Neuronal stem cell (in vitro differentiated cells): ENCODE measurements at regions not wholly inside any gene's neighbourhood (a gene's known extent, or its start where the extent isn't known, plus 50 kb on each side); places are given as distances from the start of the nearest gene placed in this dataset.

ENCODE experiments used
- DNase-seq: peaks from one replicate; pipeline ENCODE4 v3.0.0-alpha.2; 2013; ENCODE audit warnings: low spot score
- H2AFZ ChIP-seq: one replicate; pipeline ENCODE4 v1.6.1; 2013; ENCODE audit warnings: mild to moderate bottlenecking, low read length, inconsistent platforms
- H2AK5ac ChIP-seq: 2 replicates; pipeline ENCODE4 v1.6.1; 2013; ENCODE audit warnings: low read depth, mild to moderate bottlenecking, inconsistent platforms, low read length, moderate library complexity, mixed read lengths
- H2BK120ac ChIP-seq: 2 replicates; pipeline ENCODE4 v1.6.1; 2013; ENCODE audit warnings: low read depth, mild to moderate bottlenecking, inconsistent platforms, low read length, moderate library complexity, mixed read lengths
- H2BK12ac ChIP-seq: one replicate; pipeline ENCODE4 v1.6.1; 2013; ENCODE audit warnings: low read length, inconsistent platforms
- H2BK15ac ChIP-seq: 2 replicates; pipeline ENCODE4 v1.6.1; 2013; ENCODE audit warnings: mild to moderate bottlenecking, low read length, inconsistent platforms, mixed read lengths
- H2BK5ac ChIP-seq: one replicate; pipeline ENCODE4 v1.6.1; 2013; ENCODE audit warnings: inconsistent platforms, mild to moderate bottlenecking, low read length, moderate library complexity
- H3K14ac ChIP-seq: one replicate; pipeline ENCODE4 v1.6.1; 2013; ENCODE audit warnings: low read length, inconsistent platforms
- H3K18ac ChIP-seq: 2 replicates; pipeline ENCODE4 v1.6.1; 2013; ENCODE audit warnings: low read length, inconsistent platforms
- H3K23ac ChIP-seq: 2 replicates; pipeline ENCODE4 v1.6.1; 2013; ENCODE audit warnings: low read depth, mild to moderate bottlenecking, mixed read lengths, low read length, inconsistent platforms; ENCODE audit not compliant: poor library complexity
- H3K27ac ChIP-seq: replicated peaks from 3 replicates; pipeline ENCODE4 v1.5.1; 2013; ENCODE audit warnings: low read length, inconsistent platforms
- H3K27me3 ChIP-seq, 3 experiments: 2 replicates each; pipeline ENCODE4 v1.6.1; 2013; ENCODE audit warnings: low read length in 3 of 3, mild to moderate bottlenecking in 2 of 3, inconsistent platforms in 1 of 3, low read depth in 1 of 3, mixed read lengths in 1 of 3, moderate library complexity in 1 of 3; ENCODE audit not compliant: control insufficient read depth in 3 of 3, insufficient read depth in 3 of 3
- H3K36me3 ChIP-seq, 2 donors: replicated peaks in 1 of 2; 2 replicates each; pipeline ENCODE4 v1.6.1; 2013; ENCODE audit warnings: low read length in 2 of 2; ENCODE audit not compliant: control insufficient read depth in 2 of 2, insufficient read depth in 2 of 2
- H3K4ac ChIP-seq: 2 replicates; pipeline ENCODE4 v1.6.1; 2013; ENCODE audit warnings: inconsistent platforms, mild to moderate bottlenecking, low read length, moderate library complexity
- H3K4me1 ChIP-seq, 2 donors: 1 replicate in 1 of 2; 2 replicates in 1 of 2; pipeline ENCODE4 v1.6.1; 2013; ENCODE audit warnings: low read length in 2 of 2, low read depth in 1 of 2; ENCODE audit not compliant: control insufficient read depth in 2 of 2, insufficient read depth in 1 of 2
- H3K4me2 ChIP-seq: one replicate; pipeline ENCODE4 v1.6.1; 2013; ENCODE audit warnings: mild to moderate bottlenecking, low read length, inconsistent platforms; ENCODE audit not compliant: insufficient read depth, poor library complexity, severe bottlenecking
- H3K4me3 ChIP-seq, 2 donors: 2 replicates each; pipeline ENCODE4 v1.5.1; 2013; ENCODE audit warnings: low read length in 2 of 2, mild to moderate bottlenecking in 2 of 2, inconsistent platforms in 1 of 2, moderate library complexity in 1 of 2
- H3K79me1 ChIP-seq: one replicate; pipeline ENCODE4 v1.6.1; 2013; ENCODE audit warnings: low read depth, mild to moderate bottlenecking, inconsistent platforms, low read length, moderate library complexity
- H3K9ac ChIP-seq: one replicate; pipeline ENCODE4 v1.6.1; 2013; ENCODE audit warnings: mild to moderate bottlenecking, low read depth, low read length, inconsistent platforms; ENCODE audit not compliant: poor library complexity
- H3K9me3 ChIP-seq, 2 donors: replicated peaks in 1 of 2; 2 replicates each; pipeline versions ENCODE3 to v1.6.1; 2013; ENCODE audit warnings: low read length in 2 of 2, mild to moderate bottlenecking in 2 of 2, inconsistent platforms in 1 of 2, low read depth in 1 of 2, mixed read lengths in 1 of 2, moderate library complexity in 1 of 2; ENCODE audit not compliant: control insufficient read depth in 2 of 2, insufficient read depth in 1 of 2
- H4K8ac ChIP-seq: one replicate; pipeline ENCODE4 v1.6.1; 2013; ENCODE audit warnings: low read depth, mild to moderate bottlenecking, inconsistent platforms, low read length, moderate library complexity
- H4K91ac ChIP-seq: one replicate; pipeline ENCODE4 v1.6.1; 2013; ENCODE audit warnings: low read length, low read depth, mild to moderate bottlenecking, inconsistent platforms; ENCODE audit not compliant: poor library complexity
- WGBS, 2 donors: extraction: QIAGEN DNeasy Blood & Tissue Kit; methylation state at CpG; one replicate each; pipeline ENCODE4 v1.1.7; 2013; ENCODE audit warnings: missing lambda C conversion rate in 2 of 2, mixed read lengths in 1 of 2; ENCODE audit not compliant: insufficient read length in 2 of 2, insufficient replicate concordance in 1 of 2; ENCODE audit errors: extremely low coverage in 2 of 2; 5-methylcytosine and 5-hydroxymethylcytosine counted together

- H3K9ac ChIP-seq: no peak overlapping the region
- H4K91ac ChIP-seq: no peak overlapping the region
- no peak overlapping the region for H4K8ac ChIP-seq
- no peaks in the 10 kb centered on the region for H3K27me3 ChIP-seq
- peaks cover 0 to 7% of the 10 kb centered on the region in 2 donors for H3K9me3 ChIP-seq
- H2BK12ac ChIP-seq: no peak overlapping the region
- H3K79me1 ChIP-seq: no peaks in the 10 kb centered on the region
- no peak overlapping the region for H3K4ac ChIP-seq
- H2BK120ac ChIP-seq: no peak overlapping the region
- H2AK5ac ChIP-seq: no peak overlapping the region
- WGBS, 2 donors: no CpG with 5 or more reads among the region's 3 CpGs
- no peak overlapping the region for H3K27ac ChIP-seq
- no peaks in the 10 kb centered on the region for H3K36me3 ChIP-seq
- peaks cover 13 to 22% of the 10 kb centered on the region in 2 donors for H3K4me1 ChIP-seq
- no peak overlapping the region for H3K18ac ChIP-seq
- no peak overlapping the region for H2BK15ac ChIP-seq
- no peak overlapping the region for H3K14ac ChIP-seq
- H2AFZ ChIP-seq: no peak overlapping the region
- H3K4me3 ChIP-seq: no peak overlapping the region
- no peak for DNase-seq
- no peak overlapping the region for H2BK5ac ChIP-seq
- H3K23ac ChIP-seq: no peak overlapping the region
- no peak overlapping the region for H3K4me2 ChIP-seq
These were observed 306.8 kb downstream of the ZNF608 start for GRCh38 chr5:124439609-124440008.

GRCh38 chr5:124438903-124439281, 307.5 kb downstream of the ZNF608 start:
- peaks cover 0 to 13% of the 10 kb centered on the region in 2 donors for H3K9me3 ChIP-seq
- H3K18ac ChIP-seq: no peak overlapping the region
- H2BK5ac ChIP-seq: no peak overlapping the region
- no peak overlapping the region for H3K4me2 ChIP-seq
- no peak overlapping the region for H4K91ac ChIP-seq
- no peaks in the 10 kb centered on the region for H3K36me3 ChIP-seq
- no peak overlapping the region for H3K14ac ChIP-seq
- H2BK12ac ChIP-seq: no peak overlapping the region
- no CpG with 5 or more reads among the region's 5 CpGs for WGBS, 2 donors
- no peak overlapping the region for H3K27ac ChIP-seq
- H4K8ac ChIP-seq: no peak overlapping the region
- H2AK5ac ChIP-seq: no peak overlapping the region
- H3K4me1 ChIP-seq: peaks cover 13 to 22% of the 10 kb centered on the region in 2 donors
- H3K79me1 ChIP-seq: no peaks in the 10 kb centered on the region
- DNase-seq: no peak
- no peak overlapping the region for H2BK15ac ChIP-seq
- H3K4ac ChIP-seq: no peak overlapping the region
- H3K23ac ChIP-seq: no peak overlapping the region
- H2BK120ac ChIP-seq: no peak overlapping the region
- no peak overlapping the region for H3K9ac ChIP-seq
- no peak overlapping the region for H3K4me3 ChIP-seq
- no peaks in the 10 kb centered on the region for H3K27me3 ChIP-seq
- peak overlapping the region; percentile 50 for H2AFZ ChIP-seq

GRCh38 chr5:124438026-124438902, 308.2 kb downstream of the ZNF608 start:
- Histone ChIP-seq H2AK5ac (no peak overlapping the region), H3K14ac (no peak overlapping the region), H3K79me1 (no peaks in the 10 kb centered on the region), H2BK120ac (no peak overlapping the region), H3K9ac (no peak overlapping the region), H4K91ac (no peak overlapping the region), H4K8ac (no peak overlapping the region), H3K4ac (no peak overlapping the region), H3K4me2 (no peak overlapping the region), H3K27ac (no peak overlapping the region), H3K27me3 (no peaks in the 10 kb centered on the region), H3K36me3 (no peaks in the 10 kb centered on the region), H3K18ac (no peak overlapping the region), H3K4me1 (peaks cover 13 to 22% of the 10 kb centered on the region in 2 donors), H2BK12ac (no peak overlapping the region), H2AFZ (peak overlapping the region; percentile 50), H3K4me3 (no peak overlapping the region), H3K23ac (no peak overlapping the region), H3K9me3 (peaks cover 0 to 13% of the 10 kb centered on the region in 2 donors), H2BK15ac (no peak overlapping the region), H2BK5ac (no peak overlapping the region)
- peak; percentile 39 for DNase-seq
- WGBS, 2 donors: no CpG with 5 or more reads among the region's 14 CpGs

DNA sequence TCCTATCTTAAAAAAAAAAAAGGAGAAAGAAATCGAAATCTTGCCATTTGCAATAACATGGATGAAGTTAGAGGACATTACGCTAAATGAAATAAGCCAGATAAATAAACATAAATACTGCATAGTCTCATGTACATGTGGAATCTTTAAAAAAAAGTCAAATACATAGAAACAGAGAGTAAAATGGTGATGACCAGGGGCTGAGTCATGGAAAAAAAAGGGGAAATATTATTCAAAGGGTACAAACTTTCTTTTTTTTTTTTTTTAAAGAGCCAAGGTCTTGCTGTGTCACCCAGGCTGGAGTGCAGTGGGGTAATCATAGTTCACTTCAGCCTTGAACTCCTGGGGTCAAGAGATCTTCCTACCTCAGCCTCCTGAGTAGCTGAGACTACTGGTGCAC, 310.1 kb downstream of the ZNF608 start:
- no peak overlapping the region for H2BK12ac ChIP-seq
- H3K9me3 ChIP-seq: peaks cover 0 to 13% of the 10 kb centered on the region in 2 donors
- H3K36me3 ChIP-seq: no peaks in the 10 kb centered on the region
- no CpG with 5 or more reads among the region's 2 CpGs for WGBS, 2 donors
- H3K4me2 ChIP-seq: no peak overlapping the region
- no peak overlapping the region for H4K91ac ChIP-seq
- peaks cover 13% of the 10 kb centered on the region in 2 donors for H3K4me1 ChIP-seq
- no peak overlapping the region for H4K8ac ChIP-seq
- no peak overlapping the region for H2AK5ac ChIP-seq
- no peak overlapping the region for H2BK5ac ChIP-seq
- H3K79me1 ChIP-seq: no peaks in the 10 kb centered on the region
- H3K27ac ChIP-seq: no peak overlapping the region
- H3K9ac ChIP-seq: no peak overlapping the region
- no peak overlapping the region for H3K14ac ChIP-seq
- no peak overlapping the region for H3K4ac ChIP-seq
- H3K18ac ChIP-seq: no peak overlapping the region
- no peak for DNase-seq
- no peak overlapping the region for H2BK15ac ChIP-seq
- no peaks in the 10 kb centered on the region for H3K27me3 ChIP-seq
- H3K4me3 ChIP-seq: no peak overlapping the region
- H3K23ac ChIP-seq: no peak overlapping the region
- H2BK120ac ChIP-seq: no peak overlapping the region
- H2AFZ ChIP-seq: no peak overlapping the region
